HT1080 (cell line): ENCODE measurements at regions not wholly inside any gene's neighbourhood (a gene's known extent, or its start where the extent isn't known, plus 50 kb on each side); places are given as distances from the start of the nearest gene placed in this dataset.

Source experiments
- DNase-seq: peaks from one replicate; pipeline ENCODE4 v3.0.0-alpha.2; 2015; ENCODE audit warnings: low read depth

DNA sequence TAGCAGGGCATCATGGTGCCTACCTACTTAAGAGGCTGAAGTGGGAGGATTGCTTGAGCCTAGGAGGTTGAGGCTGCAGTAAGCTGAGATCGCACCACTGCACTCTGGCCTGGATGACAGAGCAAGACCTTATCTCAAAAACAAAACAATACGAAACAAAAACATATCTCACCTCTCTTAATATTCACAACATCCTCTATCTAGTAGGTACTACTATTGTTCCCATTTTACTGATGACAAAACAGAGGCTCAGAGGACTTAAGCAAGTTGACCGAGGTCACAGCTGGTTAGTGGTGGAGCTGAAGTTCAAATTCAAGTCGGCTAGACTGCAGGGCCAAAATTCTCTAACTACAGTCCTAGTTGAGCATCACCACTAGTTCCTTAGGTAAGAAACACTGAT is 172.3 kb upstream of the EEA1 start:
- DNase-seq = no peak

DNA sequence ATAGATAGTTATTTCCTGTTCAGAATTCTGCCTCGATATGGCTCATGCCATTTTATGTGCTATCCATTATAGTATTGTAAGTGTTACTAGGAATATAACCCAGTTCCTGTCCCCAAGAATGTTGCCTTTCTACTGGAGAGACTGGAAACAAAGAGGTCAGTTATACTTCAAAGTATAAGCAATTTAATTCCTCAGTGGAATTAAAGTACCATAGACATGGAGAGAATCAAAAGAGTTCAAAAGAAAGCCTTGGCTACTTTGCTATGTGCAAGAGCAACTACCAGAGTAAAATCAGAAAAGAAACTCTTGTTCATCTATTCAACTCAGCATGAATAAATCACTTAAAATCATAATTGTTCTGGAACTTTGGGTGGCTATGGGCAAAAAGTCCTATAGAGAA is 173.2 kb upstream of the EEA1 start:
- DNase-seq = no peak

- no peak for DNase-seq
Observed at GRCh38 chr12:93102744-93103143, 173.6 kb upstream of the EEA1 start.

- DNase-seq = no peak
Observed at GRCh38 chr12:93103154-93103553, 174.1 kb upstream of the EEA1 start.

GRCh38 chr12:93104535-93104934 is 175.4 kb upstream of the EEA1 start:
- no peak for DNase-seq

DNA sequence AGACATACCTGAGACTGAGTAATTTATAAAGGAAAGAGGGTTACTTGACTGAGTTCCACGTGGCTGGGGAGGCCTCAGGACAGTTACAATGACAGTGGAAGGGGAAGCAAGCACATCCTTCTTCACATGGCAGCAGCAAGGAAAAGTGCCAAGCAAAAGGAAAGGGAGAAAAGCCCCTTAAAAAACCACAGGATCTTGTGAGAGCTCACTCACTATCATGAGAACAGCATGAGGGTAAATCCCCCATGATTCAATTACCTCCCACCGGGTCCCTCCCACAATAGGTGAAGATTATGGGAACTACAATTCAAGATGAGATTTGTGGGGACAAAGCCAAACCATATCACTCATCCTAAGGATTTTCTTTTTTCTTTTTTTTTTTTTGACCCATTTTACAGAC is 177.8 kb upstream of the EEA1 start:
- DNase-seq = no peak

- DNase-seq = no peak
Observed at GRCh38 chr12:93107514-93108312, 178.6 kb upstream of the EEA1 start.

DNA sequence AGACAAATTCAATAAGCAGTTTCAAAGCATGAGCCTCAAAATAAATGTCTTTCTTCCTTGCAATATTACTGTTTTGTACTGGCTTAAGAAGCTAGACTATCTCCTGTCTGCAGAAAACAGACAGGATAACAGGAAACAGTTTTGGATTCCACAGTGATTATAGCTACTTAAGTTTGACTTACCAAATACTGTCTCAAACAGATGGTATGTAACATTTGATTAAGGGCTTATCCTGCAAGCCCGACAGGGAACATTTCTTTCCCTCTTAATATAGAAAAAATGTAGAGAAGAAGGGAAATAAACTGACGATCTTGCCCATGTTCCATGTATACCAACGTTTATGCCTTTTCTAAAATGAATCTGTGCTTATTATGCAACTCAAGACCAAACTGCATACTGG is 179.9 kb upstream of the EEA1 start:
- no peak for DNase-seq

GRCh38 chr12:93109551-93110203 is 180.6 kb upstream of the EEA1 start:
- no peak for DNase-seq

- no peak for DNase-seq
Observed at GRCh38 chr12:93111773-93112172, 182.7 kb upstream of the EEA1 start.

DNA sequence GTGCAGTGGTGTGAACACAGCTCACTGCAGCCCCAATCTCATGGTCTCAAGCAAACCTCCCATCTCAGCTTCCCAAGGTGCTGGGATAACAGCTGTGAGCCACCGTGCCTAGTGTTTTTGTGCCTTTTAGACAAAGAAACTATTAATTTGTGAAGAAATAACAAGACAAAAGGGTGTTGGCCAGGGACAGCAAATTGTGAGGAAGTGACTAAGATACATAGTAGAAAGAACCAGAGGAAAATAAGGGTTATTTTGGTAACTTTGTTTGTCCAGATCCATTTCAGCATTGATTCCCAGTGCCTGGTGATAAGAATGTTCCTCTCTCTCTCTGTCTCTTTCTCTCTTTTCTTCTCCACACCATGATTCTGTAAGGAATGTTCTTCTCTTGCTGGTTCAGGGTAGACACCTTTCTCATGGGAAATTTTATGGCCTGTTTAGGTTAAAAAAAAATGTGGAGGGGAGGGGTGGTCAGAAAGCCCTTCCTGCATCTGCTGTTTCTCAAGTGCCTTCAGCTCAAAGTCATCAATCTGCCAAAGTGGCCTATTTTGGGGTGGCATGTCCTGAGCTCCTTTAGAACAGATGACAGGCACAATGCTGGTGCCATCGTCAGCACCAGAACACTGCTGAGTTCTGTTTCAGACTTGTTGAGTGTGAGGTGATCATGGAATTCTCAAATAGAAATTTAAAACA is 184.4 kb upstream of the EEA1 start:
- peak; percentile 48 for DNase-seq

- no peak for DNase-seq
Observed at GRCh38 chr12:93115198-93115601, 186.1 kb upstream of the EEA1 start.

DNA sequence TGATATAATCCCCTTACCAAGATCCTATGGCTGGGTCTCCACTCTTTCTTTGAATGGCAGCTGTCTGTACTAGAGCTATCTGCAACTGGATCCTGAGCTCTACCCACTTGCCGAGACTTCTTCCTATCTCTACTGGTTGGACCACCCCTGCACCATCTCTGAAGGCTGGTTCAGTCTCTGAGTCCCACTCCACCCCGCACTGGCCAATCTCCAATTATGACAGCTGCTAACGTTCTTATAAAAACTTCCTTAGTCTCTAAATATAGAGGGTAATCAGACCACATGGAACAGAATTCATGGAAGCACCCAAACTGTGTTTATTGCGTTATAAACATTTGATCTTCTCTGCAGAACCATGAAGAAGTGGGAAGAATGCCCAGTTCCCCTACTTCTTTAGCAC is 186.6 kb upstream of the EEA1 start:
- no peak for DNase-seq

DNA sequence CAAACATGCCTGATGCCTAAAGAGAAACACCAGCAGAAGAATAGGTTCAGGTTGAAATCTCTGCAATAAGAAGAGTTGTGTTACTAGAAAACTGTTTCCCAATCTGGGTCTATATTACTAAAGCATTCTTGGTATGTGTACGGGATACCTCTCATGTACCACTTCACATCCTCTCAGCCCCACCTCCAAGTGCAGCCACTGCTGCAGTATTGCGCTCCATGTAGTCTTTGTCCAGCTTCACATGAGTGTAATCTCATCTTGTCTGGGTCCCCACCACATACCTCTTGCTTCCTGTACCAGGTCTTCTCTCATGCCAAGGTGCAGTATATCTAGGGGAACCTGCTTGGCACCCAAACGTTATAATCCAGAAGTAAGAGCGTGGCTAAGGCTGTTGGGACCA is 187.5 kb upstream of the EEA1 start:
- DNase-seq = no peak

GRCh38 chr12:93121729-93122488 is 192.8 kb upstream of the EEA1 start:
- peak; percentile 52 for DNase-seq

- DNase-seq = no peak
Observed at GRCh38 chr12:93122569-93123091, 193.5 kb upstream of the EEA1 start.

DNA sequence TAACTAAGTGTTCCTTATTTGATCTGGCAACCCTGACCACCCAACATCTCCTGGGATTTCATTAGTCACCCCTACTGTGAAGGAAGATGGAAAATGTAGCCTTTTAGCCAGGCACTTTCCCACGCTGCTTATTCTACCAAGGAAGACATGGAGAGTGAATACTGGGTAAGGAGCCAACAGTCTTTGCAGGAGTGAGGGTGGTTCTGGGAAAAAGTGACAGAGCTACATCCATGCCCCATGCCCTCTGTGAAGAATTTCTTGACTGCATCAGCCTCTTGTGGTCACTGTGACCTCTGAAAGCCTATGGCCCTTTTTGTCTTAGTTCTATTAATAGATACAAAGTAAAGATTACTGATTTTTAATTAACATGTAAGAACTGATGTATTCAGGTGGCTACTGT is 196.0 kb upstream of the EEA1 start:
- DNase-seq = no peak

- DNase-seq = no peak
Observed at GRCh38 chr12:93126069-93126474, 197.0 kb upstream of the EEA1 start.

- DNase-seq = no peak
Observed at GRCh38 chr12:93127107-93127560, 198.0 kb upstream of the EEA1 start.

DNA sequence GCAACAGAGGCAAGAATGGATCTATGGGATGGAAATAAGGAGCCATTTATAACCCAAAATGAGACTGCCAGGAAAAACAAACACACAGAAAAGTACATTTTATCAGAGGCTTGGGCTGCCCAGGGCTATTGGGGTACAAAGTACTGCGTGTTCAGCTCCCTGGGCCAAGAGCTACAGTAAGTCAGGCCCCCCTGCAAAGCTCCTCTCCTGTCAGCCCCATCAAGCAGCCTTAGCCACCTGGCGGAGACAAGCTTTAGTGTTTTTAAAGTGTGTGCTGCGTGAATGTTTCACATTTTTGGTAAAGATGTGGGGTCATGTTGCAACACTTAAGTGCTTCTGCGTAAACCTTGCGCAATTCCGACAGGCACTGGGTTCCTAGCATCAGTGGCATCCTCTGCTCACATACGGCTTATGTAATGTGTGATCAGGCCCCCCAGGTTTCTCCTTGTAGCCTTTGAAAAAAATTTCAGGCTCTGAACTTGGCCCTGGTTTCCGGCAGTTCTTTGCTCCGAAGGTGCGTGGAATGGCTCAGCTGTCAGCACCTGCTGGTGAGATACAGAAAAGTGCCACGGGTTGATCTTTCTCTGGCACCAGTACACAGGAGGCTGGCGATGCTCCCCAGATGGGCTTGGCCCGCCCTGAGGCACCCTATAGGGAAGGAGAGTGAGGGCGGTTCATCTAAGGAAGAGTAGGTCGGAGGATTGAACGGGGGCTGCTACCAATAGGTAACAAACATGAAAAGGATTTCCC is 198.7 kb upstream of the EEA1 start:
- DNase-seq = no peak

DNA sequence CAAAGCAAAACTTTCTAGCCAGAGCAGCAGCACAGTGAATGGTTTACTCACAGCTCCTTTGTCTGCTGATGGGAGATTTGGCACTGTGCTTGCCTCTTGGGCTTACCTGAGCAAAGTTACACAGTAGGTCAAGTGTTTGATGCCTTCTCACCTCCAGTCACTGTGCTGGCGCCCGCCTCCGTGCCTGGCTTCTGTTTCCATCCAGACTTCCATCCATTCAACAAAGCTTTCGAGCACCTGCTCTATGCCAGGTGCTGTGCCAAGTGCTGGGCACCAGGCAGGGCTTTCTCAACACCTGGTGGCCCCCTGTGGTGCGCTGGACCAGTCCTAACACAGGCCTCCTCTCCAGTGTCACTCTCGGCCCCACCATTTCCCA is 199.2 kb upstream of the EEA1 start:
- no peak for DNase-seq
